K562 (cell line): ENCODE measurements at regions not wholly inside any gene's neighbourhood (a gene's known extent, or its start where the extent isn't known, plus 50 kb on each side); places are given as distances from the start of the nearest gene placed in this dataset.

Source experiments
- ATAC-seq: fragments of 200-7000 bp; cut with Tn5 transposase; 3 replicates; pipeline ENCODE4 v1.9.1; 2020; ENCODE audit warnings: moderate library complexity
- BruUV-seq: library from RNA; stranded (reverse); fragments of 400-500 nt; replicated peaks from 2 replicates; lab custom pipeline; 2021; lab: Mats Ljungman, UMichigan
- CTCF ChIA-PET: fragments of 300-600 bp; formaldehyde crosslinking; extraction: SDS; loops from one replicate; lab custom pipeline; 2021; ENCODE audit warnings: low intra/inter-chr PET ratio; lab: Yijun Ruan, JAX
- POLR2A ChIA-PET: fragments of 300-600, 350-650 bp; sonication (Branson Sonifier 250); formaldehyde crosslinking; extraction: SDS; loops from one replicate; lab custom pipeline; 2021; ENCODE audit warnings: antibody characterized with exemption, inconsistent platforms; lab: Yijun Ruan, JAX
- DNase-seq, 4 experiments: peaks; one replicate each; pipeline versions ENCODE4 v3.0.0 to v3.0.0-alpha.2; 2011 to 2018; ENCODE audit warnings: low spot score in 3 of 4, mixed read lengths in 3 of 4; ENCODE audit errors: extremely low read depth in 1 of 4
- FAIRE-seq: peaks from 2 replicates; lab custom pipeline; 2011; peaks lifted over from hg19 to GRCh38; lab: Jason Lieb, UNC
- H2AFZ ChIP-seq: 2 replicates; pipeline ENCODE4 v1.6.0; 2011; ENCODE audit warnings: low read depth, low read length, control low read depth, inconsistent platforms
- H3K27ac ChIP-seq: fragments of 200-600 bp; 3 replicates; pipeline ENCODE4 v1.8.0; 2011; ENCODE audit warnings: low read depth, mild to moderate bottlenecking, control low read depth, inconsistent platforms, low read length, moderate library complexity, mixed read lengths; ENCODE audit errors: extremely low read depth
- H3K27me3 ChIP-seq, 2 experiments: fragments of 300-600 bp in 1 of 2; 2 replicates in 1 of 2; 3 replicates in 1 of 2; pipeline versions ENCODE4 v1.6.0 to v1.8.0; 2011; ENCODE audit warnings: inconsistent platforms in 2 of 2, low read length in 2 of 2, mild to moderate bottlenecking in 1 of 2, mixed read lengths in 1 of 2, moderate library complexity in 1 of 2; ENCODE audit not compliant: control insufficient read depth in 2 of 2, insufficient read depth in 2 of 2
- H3K36me3 ChIP-seq: fragments of 300-600 bp; 3 replicates; pipeline ENCODE4 v1.8.0; 2011; ENCODE audit warnings: mild to moderate bottlenecking, low read length, inconsistent platforms; ENCODE audit not compliant: control insufficient read depth, insufficient read depth
- H3K4me1 ChIP-seq, 2 experiments: fragments of 200-600 bp in 1 of 2; replicated peaks in 1 of 2; 2 replicates in 1 of 2; 3 replicates in 1 of 2; pipeline versions ENCODE4 v1.5.1 to v1.8.0; 2011; ENCODE audit warnings: inconsistent platforms in 2 of 2, low read length in 2 of 2, mild to moderate bottlenecking in 1 of 2, mixed read lengths in 1 of 2, moderate library complexity in 1 of 2; ENCODE audit not compliant: control insufficient read depth in 2 of 2, insufficient read depth in 2 of 2
- H3K4me2 ChIP-seq: 2 replicates; pipeline ENCODE4 v1.6.1; 2011; ENCODE audit warnings: low read length, control low read depth, inconsistent platforms, mixed read lengths; ENCODE audit not compliant: insufficient read depth
- H3K4me3 ChIP-seq: fragments of 200-600 bp; sonication (generic), shearing (Covaris generic); 2 replicates; pipeline ENCODE4 v1.5.1; 2016; ENCODE audit warnings: control low read depth, inconsistent platforms
- H3K79me2 ChIP-seq: fragments of 200-600 bp; 3 replicates; pipeline ENCODE4 v1.8.0; 2011; ENCODE audit warnings: low read length, inconsistent platforms; ENCODE audit not compliant: control insufficient read depth, insufficient read depth
- H3K9ac ChIP-seq, 2 experiments: 2 replicates each; pipeline versions ENCODE4 v1.6.0 to v1.6.1; 2011; ENCODE audit warnings: low read depth in 2 of 2, low read length in 2 of 2, control low read depth in 1 of 2, inconsistent platforms in 1 of 2, mild to moderate bottlenecking in 1 of 2, mixed read lengths in 1 of 2; ENCODE audit not compliant: insufficient read depth in 1 of 2
- H3K9me1 ChIP-seq: one replicate; pipeline ENCODE4 v1.6.0; 2011; ENCODE audit warnings: inconsistent platforms, mild to moderate bottlenecking, low read length, moderate library complexity; ENCODE audit not compliant: control insufficient read depth, insufficient read depth
- H3K9me3 ChIP-seq: replicated peaks from 2 replicates; pipeline ENCODE4 v1.5.1; 2011; ENCODE audit warnings: low read depth, low read length, inconsistent platforms; ENCODE audit not compliant: control insufficient read depth, insufficient read depth
- H4K20me1 ChIP-seq: replicated peaks from 2 replicates; pipeline ENCODE4 v1.6.1; 2011; ENCODE audit warnings: low read length, inconsistent platforms, mixed read lengths; ENCODE audit not compliant: control insufficient read depth, insufficient read depth
- CBX8 ChIP-seq: fragments of 200-600 bp; sonication (generic); IDR thresholded peaks from 2 replicates; pipeline ENCODE4 v1.6.1; 2012; ENCODE audit warnings: borderline replicate concordance, mixed run types, low read depth, mild to moderate bottlenecking, moderate library complexity, mixed read lengths, low read length, control low read depth, inconsistent platforms; ENCODE audit not compliant: poor library complexity, severe bottlenecking; ENCODE audit errors: extremely low read depth
- HCFC1 ChIP-seq: IDR thresholded peaks from 2 replicates; pipeline ENCODE4 v1.6.1; 2012; ENCODE audit warnings: low read depth, low read length, improper control_type of control experiment
- KAT7 ChIP-seq: sonication (generic); formaldehyde crosslinking; IDR thresholded peaks from 2 replicates; pipeline ENCODE4 v1.8.0; 2022; ENCODE audit warnings: missing genetic modification reagents, mild to moderate bottlenecking, borderline replicate concordance
- KLF1 ChIP-seq: fragments of 450-650 bp; IDR thresholded peaks from 2 replicates; pipeline ENCODE4 v1.6.1; 2016; ENCODE audit warnings: missing genetic modification characterization, missing compliant biosample characterization
- MIER1 ChIP-seq: fragments of 450-650 bp; IDR thresholded peaks from 2 replicates; pipeline ENCODE4 v1.6.1; 2016; ENCODE audit warnings: antibody characterized with exemption, mild to moderate bottlenecking, low read depth
- TFE3 ChIP-seq: fragments of 450-650 bp; formaldehyde crosslinking; IDR thresholded peaks from 2 replicates; pipeline ENCODE4 v1.4.0; 2020; ENCODE audit warnings: mild to moderate bottlenecking, mixed read lengths
- ZNF639 ChIP-seq, 2 experiments: fragments of 200-800 bp in 1 of 2; sonication (Bioruptor generic) in 1 of 2; sonication (generic) in 1 of 2; formaldehyde crosslinking in 1 of 2; IDR thresholded peaks in 1 of 2; conservative IDR thresholded peaks in 1 of 2; 2 replicates each; pipeline versions ENCODE4 v1.5.0 to v1.6.1; 2016 to 2020; ENCODE audit warnings: missing compliant biosample characterization in 1 of 2, missing genetic modification characterization in 1 of 2, missing genetic modification reagents in 1 of 2
- ZNF764 ChIP-seq: fragments of 250-450 bp; sonication (Bioruptor Pico); IDR thresholded peaks from 2 replicates; pipeline ENCODE4 v1.4.0; 2020; ENCODE audit warnings: low read depth, mild to moderate bottlenecking, moderate library complexity
- ZNF830 ChIP-seq: fragments of 250-450 bp; sonication (Bioruptor Pico); IDR thresholded peaks from 2 replicates; pipeline ENCODE4 v1.5.0; 2021; ENCODE audit warnings: mild to moderate bottlenecking
- WGBS: fragments of 100-300 bp; shearing (Covaris generic); methylation state at CpG from one replicate; pipeline ENCODE4 v1.1.6; 2016; ENCODE audit warnings: low coverage, mixed read lengths; ENCODE audit not compliant: insufficient coverage; ENCODE audit errors: missing lambda C conversion rate; 5-methylcytosine and 5-hydroxymethylcytosine counted together
- in situ Hi-C: fragments of 300-500 bp; cut with MboI; formaldehyde crosslinking; loops from 4 replicates; pipeline ENCODE4 v1.15.0; 2018; ENCODE audit warnings: inconsistent platforms, mixed read lengths
- intact Hi-C: fragments of 100-400 bp; cut with micrococcal nuclease; formaldehyde crosslinking; loops from 2 replicates; pipeline ENCODE4 v1.14.2; 2022

GRCh38 chr11:82024760-82025159 is 708.9 kb downstream of the FAM181B start:
- H3K9me1 ChIP-seq = no peaks in the 10 kb centered on the region
- H3K27ac ChIP-seq = no peak overlapping the region
- H3K9me3 ChIP-seq = 0 out of 2 replicates have a peak, but pooled peaks cover 2% of the 10 kb centered on the region
- TF ChIP-seq ZNF764 (no peak), ZNF830 (no peak), CBX8 (no peak), ZNF639 (CRISPR knock-in tag; conservative IDR thresholded peaks at IDR 0.05 in 1 of 2, IDR thresholded peaks at IDR 0.05 in 1 of 2) (no peak), TFE3 (CRISPR knock-in tag) (no peak), MIER1 (no peak), KAT7 (CRISPR knock-in tag) (no peak), HCFC1 (no peak), KLF1 (no peak)
- CTCF ChIA-PET = no interaction called here
- no peaks in the 10 kb centered on the region for H3K36me3 ChIP-seq
- BruUV-seq = no TSS peak
- in situ Hi-C loops = no loop called here
- no peaks in the 10 kb centered on the region for H3K4me1 ChIP-seq
- H3K79me2 ChIP-seq = no peaks in the 10 kb centered on the region
- DNase-seq (no peak), ATAC-seq (no peak), FAIRE-seq (no peak)
- no peaks in the 10 kb centered on the region for H4K20me1 ChIP-seq
- WGBS = 0% methylated on average over 1 of the region's 1 CpG
- H3K4me2 ChIP-seq = no peak overlapping the region
- intact Hi-C loops = no loop called here
- no peaks in the 10 kb centered on the region for H3K27me3 ChIP-seq
- H2AFZ ChIP-seq = no peak overlapping the region
- POLR2A ChIA-PET = no interaction called here
- H3K9ac ChIP-seq = no peak overlapping the region
- no peak overlapping the region for H3K4me3 ChIP-seq
